HepG2 (cell line): ENCODE measurements at regions not wholly inside any gene's neighbourhood (a gene's known extent, or its start where the extent isn't known, plus 50 kb on each side); places are given as distances from the start of the nearest gene placed in this dataset.

ENCODE experiments used
- ATAC-seq: fragments of 200-7000 bp; cut with Tn5 transposase; 3 replicates; pipeline ENCODE4 v1.9.1; 2020; ENCODE audit warnings: mild to moderate bottlenecking, moderate library complexity
- BruUV-seq: library from RNA; stranded (reverse); fragments of 400-500 nt; replicated peaks from 2 replicates; lab custom pipeline; 2021; lab: Mats Ljungman, UMichigan
- CTCF ChIA-PET: fragments of 300-600 bp; formaldehyde crosslinking; extraction: SDS; loops from one replicate; lab custom pipeline; 2021; ENCODE audit warnings: low total read pairs, inconsistent platforms, low intra/inter-chr PET ratio; lab: Yijun Ruan, JAX
- POLR2A ChIA-PET: fragments of 350-600 bp; sonication (Branson Sonifier 250); formaldehyde crosslinking; loops from one replicate; lab custom pipeline; 2020; ENCODE audit warnings: antibody characterized with exemption, inconsistent platforms; lab: Yijun Ruan, JAX
- DNase-seq: peaks from one replicate; pipeline ENCODE4 v3.0.0-alpha.2; 2015; ENCODE audit warnings: low spot score
- FAIRE-seq: peaks from 3 replicates; lab custom pipeline; 2011; peaks lifted over from hg19 to GRCh38; lab: Jason Lieb, UNC
- H2AFZ ChIP-seq: one replicate; pipeline ENCODE4 v1.6.1; 2011; ENCODE audit warnings: low read length, inconsistent platforms
- H3K27ac ChIP-seq: fragments of 300-600 bp; 3 replicates; pipeline ENCODE4 v1.8.0; 2011; ENCODE audit warnings: mixed run types, mild to moderate bottlenecking, mixed read lengths, low read length, inconsistent platforms; ENCODE audit not compliant: insufficient read depth; ENCODE audit errors: extremely low read length
- H3K27me3 ChIP-seq, 2 experiments: fragments of 200-600 bp in 1 of 2; 2 replicates in 1 of 2; 3 replicates in 1 of 2; pipeline versions ENCODE4 v1.6.0 to v1.8.0; 2011; ENCODE audit warnings: low read length in 2 of 2, mild to moderate bottlenecking in 2 of 2, moderate library complexity in 2 of 2, inconsistent platforms in 1 of 2; ENCODE audit not compliant: insufficient read depth in 2 of 2, control insufficient read depth in 1 of 2
- H3K36me3 ChIP-seq, 2 experiments: fragments of 200-600 bp in 1 of 2; replicated peaks in 1 of 2; 2 replicates in 1 of 2; 3 replicates in 1 of 2; pipeline versions ENCODE4 v1.5.1 to v1.8.0; 2011; ENCODE audit warnings: low read length in 2 of 2, inconsistent platforms in 1 of 2; ENCODE audit not compliant: insufficient read depth in 2 of 2, control insufficient read depth in 1 of 2
- H3K4me1 ChIP-seq: 2 replicates; pipeline ENCODE4 v1.5.1; 2012; ENCODE audit warnings: low read length, inconsistent platforms; ENCODE audit not compliant: insufficient read depth
- H3K4me2 ChIP-seq: 2 replicates; pipeline ENCODE4 v1.6.0; 2011; ENCODE audit warnings: low read depth, low read length, inconsistent platforms
- H3K4me3 ChIP-seq, 3 experiments: fragments of 200-600 bp in 1 of 3; sonication (generic), shearing (Covaris generic) in 1 of 3; replicated peaks in 1 of 3; 2 replicates each; pipeline ENCODE4 v1.5.1; 2011 to 2016; ENCODE audit warnings: low read length in 3 of 3, inconsistent platforms in 2 of 3, low read depth in 2 of 3, mild to moderate bottlenecking in 2 of 3, control low read depth in 1 of 3, mixed read lengths in 1 of 3; ENCODE audit not compliant: insufficient read depth in 1 of 3
- H3K79me2 ChIP-seq: one replicate; pipeline ENCODE4 v1.6.1; 2011; ENCODE audit warnings: low read length, inconsistent platforms; ENCODE audit not compliant: insufficient read depth
- H3K9ac ChIP-seq: 2 replicates; pipeline ENCODE4 v1.6.0; 2011; ENCODE audit warnings: mild to moderate bottlenecking, low read depth, low read length, inconsistent platforms; ENCODE audit not compliant: insufficient read depth
- H3K9me3 ChIP-seq: 2 replicates; pipeline ENCODE4 v1.5.1; 2012; ENCODE audit warnings: mild to moderate bottlenecking, low read length
- H4K20me1 ChIP-seq: 2 replicates; pipeline ENCODE4 v1.6.0; 2011; ENCODE audit warnings: inconsistent platforms, mild to moderate bottlenecking, low read length, moderate library complexity; ENCODE audit not compliant: insufficient read depth
- GTF3A ChIP-seq: sonication (generic); formaldehyde crosslinking; conservative IDR thresholded peaks from 2 replicates; pipeline ENCODE4 v1.4.0; 2020; ENCODE audit warnings: mild to moderate bottlenecking, missing genetic modification reagents
- IRF2 ChIP-seq: IDR thresholded peaks from 2 replicates; pipeline ENCODE4 v1.6.1; 2018; ENCODE audit warnings: missing genetic modification reagents, missing compliant biosample characterization
- JARID2 ChIP-seq: sonication (generic); formaldehyde crosslinking; IDR thresholded peaks from 2 replicates; pipeline ENCODE4 v1.8.1; 2023; ENCODE audit warnings: missing genetic modification reagents, inconsistent platforms; ENCODE audit not compliant: insufficient replicate concordance
- KAT8 ChIP-seq: IDR thresholded peaks from 2 replicates; pipeline ENCODE4 v1.6.1; 2016; ENCODE audit warnings: missing genetic modification reagents, missing compliant biosample characterization
- KDM4B ChIP-seq: sonication (generic); formaldehyde crosslinking; IDR thresholded peaks from 2 replicates; pipeline ENCODE4 v1.4.0; 2020; ENCODE audit warnings: missing genetic modification reagents
- KMT2B ChIP-seq: IDR thresholded peaks from 2 replicates; pipeline ENCODE4 v1.6.1; 2016; ENCODE audit warnings: missing genetic modification reagents, missing compliant biosample characterization
- NR1H2 ChIP-seq: sonication (generic); formaldehyde crosslinking; IDR thresholded peaks from 2 replicates; pipeline ENCODE4 v1.8.1; 2022; ENCODE audit warnings: low read depth, missing genetic modification reagents, borderline replicate concordance
- PCBP2 ChIP-seq: fragments of 200-400 bp; formaldehyde crosslinking; optimal IDR thresholded peaks from 2 replicates; pipeline ENCODE3; 2018; ENCODE audit warnings: low read length, low read depth; ENCODE audit not compliant: poor library complexity, severe bottlenecking
- TAF15 ChIP-seq: fragments of 200-400 bp; formaldehyde crosslinking; IDR thresholded peaks from one replicate; pipeline ENCODE4 v1.6.1; 2018; ENCODE audit warnings: mild to moderate bottlenecking, low read depth, low read length; ENCODE audit not compliant: poor library complexity, severe bottlenecking
- ZNF235 ChIP-seq: sonication (generic); formaldehyde crosslinking; IDR thresholded peaks from 2 replicates; pipeline ENCODE4 v1.8.1; 2023; ENCODE audit warnings: mild to moderate bottlenecking, missing genetic modification reagents, borderline replicate concordance
- ZNF607 ChIP-seq: sonication (generic); formaldehyde crosslinking; IDR thresholded peaks from 2 replicates; pipeline ENCODE4 v1.5.1; 2020; ENCODE audit warnings: missing genetic modification reagents, mild to moderate bottlenecking, borderline replicate concordance
- ZNF703 ChIP-seq: sonication (generic); formaldehyde crosslinking; IDR thresholded peaks from 2 replicates; pipeline ENCODE4 v1.5.1; 2020; ENCODE audit warnings: missing genetic modification reagents, mild to moderate bottlenecking, moderate library complexity, borderline replicate concordance
- WGBS: methylation state at CpG from one replicate; pipeline ENCODE4 v1.1.6; 2017; ENCODE audit warnings: low lambda C conversion rate; 5-methylcytosine and 5-hydroxymethylcytosine counted together
- in situ Hi-C: cut with HindIII; loops from 2 replicates; pipeline ENCODE4 v1.10.0; 2017; ENCODE audit warnings: low pct_unique_long_range_greater_than_20kb; ENCODE audit not compliant: extremely low pct_ligation_motif_present
- intact Hi-C: fragments of 100-400 bp; cut with micrococcal nuclease; formaldehyde crosslinking; loops from one replicate; pipeline ENCODE4 v1.10.0; 2022; ENCODE audit not compliant: unreplicated experiment
- TF ChIP-seq, protein P1 (sequence below): sonication (generic); formaldehyde crosslinking; IDR thresholded peaks from 2 replicates; pipeline ENCODE4 v1.4.0; 2020; ENCODE audit warnings: missing genetic modification reagents
- TF ChIP-seq, protein P2 (sequence below): sonication (generic); formaldehyde crosslinking; IDR thresholded peaks from 2 replicates; pipeline ENCODE4 v1.4.0; 2020; ENCODE audit warnings: missing genetic modification reagents, low read depth, mild to moderate bottlenecking, borderline replicate concordance
- TF ChIP-seq, protein P3 (sequence below): sonication (generic); formaldehyde crosslinking; IDR thresholded peaks from 2 replicates; pipeline ENCODE4 v1.8.0; 2022; ENCODE audit warnings: mild to moderate bottlenecking, missing genetic modification reagents, moderate library complexity
- TF ChIP-seq, protein P4 (sequence below): sonication (generic); formaldehyde crosslinking; IDR thresholded peaks from 2 replicates; pipeline ENCODE4 v1.4.0; 2020; ENCODE audit warnings: missing genetic modification reagents, mild to moderate bottlenecking, borderline replicate concordance
- TF ChIP-seq, protein P5 (sequence below): sonication (generic); formaldehyde crosslinking; IDR thresholded peaks from 2 replicates; pipeline ENCODE4 v1.5.1; 2020; ENCODE audit warnings: missing genetic modification reagents, mild to moderate bottlenecking, borderline replicate concordance

DNA sequence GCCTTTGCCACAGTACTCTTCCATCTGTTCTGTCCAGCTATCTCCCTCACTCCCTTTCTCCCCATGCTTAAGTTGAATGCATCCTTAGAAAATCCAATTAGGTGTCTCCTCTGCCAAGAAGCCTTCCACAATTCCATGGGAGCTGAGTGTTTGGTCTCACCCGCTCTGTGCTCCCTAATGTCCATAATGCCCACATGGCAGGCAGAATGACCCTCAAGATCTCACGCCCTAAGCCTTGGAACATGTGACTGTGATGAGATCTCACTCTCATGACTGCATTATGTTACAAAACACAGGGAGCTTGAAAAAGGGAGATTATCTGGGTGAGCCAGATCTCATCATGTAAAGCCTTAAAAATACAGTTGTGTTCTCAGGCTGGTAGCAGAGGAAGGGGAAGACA is 229.4 kb downstream of the OMA1 start:
- in situ Hi-C loops: no loop called here
- WGBS: 17% methylated on average over 2 of the region's 2 CpGs
- H3K36me3 ChIP-seq: no peaks in the 10 kb centered on the region

DNA sequence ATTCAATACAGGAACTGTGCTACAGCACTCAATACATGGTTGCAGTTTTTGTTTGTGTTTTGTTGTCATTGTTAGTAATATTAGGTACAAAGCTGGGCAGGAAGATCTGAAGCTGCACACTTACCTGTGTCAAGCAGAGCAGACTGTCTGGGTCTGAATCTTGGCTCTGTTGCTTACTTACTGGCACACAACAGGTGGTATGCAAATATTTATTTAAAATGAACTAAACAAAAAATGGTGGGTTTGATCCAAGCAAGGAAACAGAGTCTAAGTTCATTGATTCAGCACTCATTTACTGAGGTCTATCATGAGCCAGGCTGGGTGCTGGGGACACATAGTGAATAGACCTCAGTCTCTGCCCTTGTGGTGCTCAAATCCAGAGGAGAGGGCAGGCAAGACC is 230.4 kb downstream of the OMA1 start:
- CTCF ChIA-PET: no interaction called here

More for the DNA sequence above, 229.4 kb downstream of the OMA1 start:
- TF ChIP-seq GTF3A (CRISPR knock-in tag): no peak
- TF ChIP-seq KMT2B (CRISPR knock-in tag): no peak
- TF ChIP-seq NR1H2 (CRISPR knock-in tag): no peak
- TF ChIP-seq KAT8 (CRISPR knock-in tag): no peak
- TF ChIP-seq ZNF235 (CRISPR knock-in tag): no peak
- Histone ChIP-seq H3K4me1 (no peaks in the 10 kb centered on the region), H3K4me2 (no peak overlapping the region), H3K9ac (no peak overlapping the region), H3K9me3 (no peaks in the 10 kb centered on the region), H3K4me3 (no peak overlapping the region), H4K20me1 (no peaks in the 10 kb centered on the region), H2AFZ (no peak overlapping the region), H3K27ac (no peak overlapping the region), H3K79me2 (no peaks in the 10 kb centered on the region), H3K27me3 (no peaks in the 10 kb centered on the region)
- ChIA-PET CTCF (no interaction called here), POLR2A (no interaction called here)
- DNase-seq: no peak
- no peak for FAIRE-seq
- BruUV-seq: no TSS peak
- no peak for ATAC-seq
- intact Hi-C loops: no loop called here

More for the DNA sequence above, 230.4 kb downstream of the OMA1 start:
- TF ChIP-seq IRF2 (CRISPR knock-in tag): no peak
- TF ChIP-seq, protein P1, sequence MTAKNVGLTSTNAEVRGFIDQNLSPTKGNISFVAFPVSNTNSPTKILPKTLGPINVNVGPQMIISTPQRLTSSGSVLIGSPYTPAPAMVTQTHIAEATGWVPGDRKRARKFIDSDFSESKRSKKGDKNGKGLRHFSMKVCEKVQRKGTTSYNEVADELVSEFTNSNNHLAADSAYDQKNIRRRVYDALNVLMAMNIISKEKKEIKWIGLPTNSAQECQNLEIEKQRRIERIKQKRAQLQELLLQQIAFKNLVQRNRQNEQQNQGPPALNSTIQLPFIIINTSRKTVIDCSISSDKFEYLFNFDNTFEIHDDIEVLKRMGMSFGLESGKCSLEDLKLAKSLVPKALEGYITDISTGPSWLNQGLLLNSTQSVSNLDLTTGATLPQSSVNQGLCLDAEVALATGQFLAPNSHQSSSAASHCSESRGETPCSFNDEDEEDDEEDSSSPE (CRISPR knock-in tag): no peak
- TF ChIP-seq, protein P2, sequence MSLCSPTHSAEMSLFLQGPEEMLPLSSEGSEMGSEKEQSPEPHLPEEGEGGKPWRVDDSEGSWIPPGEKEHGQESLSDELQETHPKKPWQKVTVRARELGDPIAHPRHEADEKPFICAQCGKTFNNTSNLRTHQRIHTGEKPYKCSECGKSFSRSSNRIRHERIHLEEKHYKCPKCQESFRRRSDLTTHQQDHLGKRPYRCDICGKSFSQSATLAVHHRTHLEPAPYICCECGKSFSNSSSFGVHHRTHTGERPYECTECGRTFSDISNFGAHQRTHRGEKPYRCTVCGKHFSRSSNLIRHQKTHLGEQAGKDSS (CRISPR knock-in tag): no peak
- no peak for TF ChIP-seq PCBP2
- TF ChIP-seq, protein P3, sequence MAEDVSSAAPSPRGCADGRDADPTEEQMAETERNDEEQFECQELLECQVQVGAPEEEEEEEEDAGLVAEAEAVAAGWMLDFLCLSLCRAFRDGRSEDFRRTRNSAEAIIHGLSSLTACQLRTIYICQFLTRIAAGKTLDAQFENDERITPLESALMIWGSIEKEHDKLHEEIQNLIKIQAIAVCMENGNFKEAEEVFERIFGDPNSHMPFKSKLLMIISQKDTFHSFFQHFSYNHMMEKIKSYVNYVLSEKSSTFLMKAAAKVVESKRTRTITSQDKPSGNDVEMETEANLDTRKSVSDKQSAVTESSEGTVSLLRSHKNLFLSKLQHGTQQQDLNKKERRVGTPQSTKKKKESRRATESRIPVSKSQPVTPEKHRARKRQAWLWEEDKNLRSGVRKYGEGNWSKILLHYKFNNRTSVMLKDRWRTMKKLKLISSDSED: no peak
- TF ChIP-seq, protein P4, sequence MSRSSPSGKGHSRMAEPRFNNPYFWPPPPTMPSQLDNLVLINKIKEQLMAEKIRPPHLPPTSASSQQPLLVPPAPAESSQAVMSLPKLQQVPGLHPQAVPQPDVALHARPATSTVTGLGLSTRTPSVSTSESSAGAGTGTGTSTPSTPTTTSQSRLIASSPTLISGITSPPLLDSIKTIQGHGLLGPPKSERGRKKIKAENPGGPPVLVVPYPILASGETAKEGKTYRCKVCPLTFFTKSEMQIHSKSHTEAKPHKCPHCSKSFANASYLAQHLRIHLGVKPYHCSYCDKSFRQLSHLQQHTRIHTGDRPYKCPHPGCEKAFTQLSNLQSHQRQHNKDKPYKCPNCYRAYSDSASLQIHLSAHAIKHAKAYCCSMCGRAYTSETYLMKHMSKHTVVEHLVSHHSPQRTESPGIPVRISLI (CRISPR knock-in tag): no peak
- no peak for TF ChIP-seq TAF15
- no peak for TF ChIP-seq ZNF607
- no peak for TF ChIP-seq ZNF703 (CRISPR knock-in tag)
- no peak for TF ChIP-seq JARID2 (CRISPR knock-in tag)
- TF ChIP-seq KDM4B (CRISPR knock-in tag): no peak
- TF ChIP-seq, protein P5, sequence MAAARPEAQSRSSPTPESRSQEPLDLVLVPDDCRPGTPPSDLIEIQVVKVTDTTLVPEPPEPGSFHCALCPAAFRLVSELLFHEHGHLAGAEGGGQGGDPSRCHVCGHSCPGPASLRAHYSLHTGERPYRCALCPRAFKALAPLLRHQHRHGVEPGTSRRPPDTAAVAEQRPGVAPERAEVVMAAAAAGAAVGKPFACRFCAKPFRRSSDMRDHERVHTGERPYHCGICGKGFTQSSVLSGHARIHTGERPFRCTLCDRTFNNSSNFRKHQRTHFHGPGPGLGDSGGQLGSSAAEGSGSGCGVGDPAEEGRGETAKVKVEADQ (CRISPR knock-in tag): no peak
- POLR2A ChIA-PET: no interaction called here
- H3K4me1 ChIP-seq: no peaks in the 10 kb centered on the region
- H3K27me3 ChIP-seq: no peaks in the 10 kb centered on the region
- no peaks in the 10 kb centered on the region for H3K36me3 ChIP-seq
- no TSS peak for BruUV-seq
- in situ Hi-C loops: no loop called here
- no peak overlapping the region for H3K27ac ChIP-seq
- no peak overlapping the region for H3K4me2 ChIP-seq
- DNase-seq (no peak), FAIRE-seq (no peak), ATAC-seq (no peak)
- no peak overlapping the region for H3K9ac ChIP-seq
- no peak overlapping the region for H3K4me3 ChIP-seq
- no peaks in the 10 kb centered on the region for H3K79me2 ChIP-seq
- no peaks in the 10 kb centered on the region for H4K20me1 ChIP-seq
- no peaks in the 10 kb centered on the region for H3K9me3 ChIP-seq
- intact Hi-C loops: no loop called here
- H2AFZ ChIP-seq: no peak overlapping the region
